ENCODE measurements at regions not wholly inside any gene's neighbourhood (a gene's known extent, or its start where the extent isn't known, plus 50 kb on each side); places are given as distances from the start of the nearest gene placed in this dataset.

DNA sequence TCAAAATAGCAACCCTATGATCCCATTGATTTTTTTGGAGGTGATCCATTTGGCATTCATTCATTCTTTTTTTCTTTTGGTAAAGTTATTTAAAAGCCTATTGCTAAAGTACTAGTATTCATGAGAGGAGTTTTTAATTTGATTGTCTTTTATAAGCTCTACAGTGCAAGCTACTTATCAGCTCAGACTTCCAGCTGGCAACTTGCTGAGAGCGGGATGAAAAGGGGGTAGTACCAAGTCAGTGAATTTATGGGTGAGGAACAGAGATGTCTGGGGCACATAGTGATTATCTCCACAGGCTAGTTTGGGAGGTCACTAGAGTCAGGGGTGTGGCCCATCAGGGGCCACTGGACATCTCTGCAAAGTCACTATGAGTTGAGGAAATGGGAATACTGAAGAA is 202.4 kb downstream of the PIK3C3 start:
- TF ChIP-seq POLR2A (IDR thresholded peaks at IDR 0.05) = no peak
- TF ChIP-seq, protein P1, sequence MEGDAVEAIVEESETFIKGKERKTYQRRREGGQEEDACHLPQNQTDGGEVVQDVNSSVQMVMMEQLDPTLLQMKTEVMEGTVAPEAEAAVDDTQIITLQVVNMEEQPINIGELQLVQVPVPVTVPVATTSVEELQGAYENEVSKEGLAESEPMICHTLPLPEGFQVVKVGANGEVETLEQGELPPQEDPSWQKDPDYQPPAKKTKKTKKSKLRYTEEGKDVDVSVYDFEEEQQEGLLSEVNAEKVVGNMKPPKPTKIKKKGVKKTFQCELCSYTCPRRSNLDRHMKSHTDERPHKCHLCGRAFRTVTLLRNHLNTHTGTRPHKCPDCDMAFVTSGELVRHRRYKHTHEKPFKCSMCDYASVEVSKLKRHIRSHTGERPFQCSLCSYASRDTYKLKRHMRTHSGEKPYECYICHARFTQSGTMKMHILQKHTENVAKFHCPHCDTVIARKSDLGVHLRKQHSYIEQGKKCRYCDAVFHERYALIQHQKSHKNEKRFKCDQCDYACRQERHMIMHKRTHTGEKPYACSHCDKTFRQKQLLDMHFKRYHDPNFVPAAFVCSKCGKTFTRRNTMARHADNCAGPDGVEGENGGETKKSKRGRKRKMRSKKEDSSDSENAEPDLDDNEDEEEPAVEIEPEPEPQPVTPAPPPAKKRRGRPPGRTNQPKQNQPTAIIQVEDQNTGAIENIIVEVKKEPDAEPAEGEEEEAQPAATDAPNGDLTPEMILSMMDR (IDR thresholded peaks at IDR 0.05) = no peak
- no peak for ATAC-seq
- intact Hi-C loops (cut with DNase I) = no loop called here
- peaks cover 0 to 22% (median 0%) of the 10 kb centered on the region in 4 donors for H3K4me1 ChIP-seq
- WGBS (ENCODE audit: insufficient coverage, low coverage, low lambda C conversion rate, missing lambda C conversion rate) = 80% methylated on average over 1 of the region's 1 CpG
- no peaks in the 10 kb centered on the region for H3K27me3 ChIP-seq
- no peaks in the 10 kb centered on the region for H3K9me3 ChIP-seq
- H3K36me3 ChIP-seq = no peaks in the 10 kb centered on the region
- no peak overlapping the region for H3K4me3 ChIP-seq
- DNase-seq = no peak
- H3K27ac ChIP-seq = peak overlapping the region in 1 of 3 donors; percentile 62

DNA sequence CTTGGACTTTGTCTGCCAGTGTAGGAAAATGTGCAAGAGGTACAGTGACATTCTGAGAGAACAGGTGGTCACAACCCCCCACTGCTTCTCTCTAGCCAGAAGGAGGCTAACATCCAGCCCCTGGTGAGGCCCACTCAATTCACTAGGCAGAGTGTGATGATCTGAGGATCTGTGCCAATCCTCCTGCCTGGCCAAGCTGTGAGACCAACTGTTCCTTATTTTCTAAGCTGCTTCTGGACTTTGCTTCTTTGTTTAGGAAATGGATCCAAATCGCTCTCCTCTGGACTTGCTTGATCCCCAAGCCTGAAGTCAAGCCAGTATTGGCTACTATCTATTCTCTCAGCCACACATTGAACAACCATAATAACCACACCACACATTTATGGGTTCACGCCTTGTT is 202.8 kb downstream of the PIK3C3 start:
- Histone ChIP-seq H3K36me3 (no peaks in the 10 kb centered on the region), H3K9me3 (no peaks in the 10 kb centered on the region), H3K4me3 (no peak overlapping the region), H3K27me3 (no peaks in the 10 kb centered on the region), H3K27ac (peak overlapping the region in 1 of 3 donors; percentile 62), H3K4me1 (peaks cover 0 to 22% (median 0%) of the 10 kb centered on the region in 4 donors)
- DNase-seq = peak in 1 of 3 donors; percentile 51
- peak in 3 of 4 donors; percentile 52 to 85 (median 73) for ATAC-seq
- intact Hi-C loops (cut with DNase I) = no loop called here
- TF ChIP-seq POLR2A (IDR thresholded peaks at IDR 0.05) = no peak
- TF ChIP-seq, protein P1 (IDR thresholded peaks at IDR 0.05) = no peak
- WGBS (ENCODE audit: insufficient coverage, low coverage, low lambda C conversion rate, missing lambda C conversion rate) = 60% methylated on average over 2 of the region's 2 CpGs

DNA sequence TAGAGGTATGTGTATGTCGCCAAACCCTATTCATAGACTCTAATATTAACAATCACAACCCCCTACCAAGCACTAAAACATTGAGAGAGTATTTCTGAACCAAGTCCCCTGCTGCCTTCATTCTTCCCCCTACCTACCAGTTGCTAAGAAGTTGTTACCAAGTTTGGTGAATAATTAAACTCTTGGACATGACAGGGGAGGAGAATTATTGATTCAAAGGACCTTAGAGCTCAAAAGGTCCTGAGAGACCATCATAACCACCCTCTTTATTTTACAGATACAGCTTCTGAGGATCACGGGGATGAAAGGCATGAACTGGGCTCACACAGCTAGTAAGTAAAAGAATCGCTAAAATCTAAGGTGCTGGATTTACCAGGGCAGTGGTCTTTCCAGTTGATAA is 204.1 kb downstream of the PIK3C3 start:
- intact Hi-C loops (cut with DNase I) = no loop called here
- ATAC-seq = peak in 3 of 4 donors; percentile 45 to 82 (median 71)
- TF ChIP-seq, protein P1 (IDR thresholded peaks at IDR 0.05) = no peak
- TF ChIP-seq POLR2A (IDR thresholded peaks at IDR 0.05) = no peak

DNA sequence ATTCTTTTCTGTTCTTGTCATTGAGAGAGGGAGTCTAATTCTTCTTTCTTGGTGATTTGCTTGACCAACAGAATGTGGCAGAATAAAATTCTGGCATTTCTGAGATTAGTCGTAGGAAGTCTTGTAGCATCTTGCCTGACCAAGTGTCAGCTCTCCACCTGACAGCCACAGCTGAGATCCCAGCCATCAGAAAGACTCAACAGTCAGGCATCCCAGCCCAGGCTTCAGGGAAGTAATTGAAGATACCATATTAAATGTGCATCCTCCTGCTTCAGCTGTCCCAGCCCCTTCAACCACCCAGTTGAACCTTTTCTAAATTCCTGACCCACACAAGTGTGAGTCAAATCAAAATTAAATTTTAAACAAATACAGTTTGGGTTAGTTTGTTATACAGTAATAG is 208.3 kb downstream of the PIK3C3 start:
- H3K27me3 ChIP-seq = no peaks in the 10 kb centered on the region
- no peak for TF ChIP-seq POLR2A (IDR thresholded peaks at IDR 0.05)
- TF ChIP-seq, protein P1 (IDR thresholded peaks at IDR 0.05) = no peak
- no peak overlapping the region for H3K27ac ChIP-seq
- H3K9me3 ChIP-seq = no peaks in the 10 kb centered on the region
- DNase-seq (no peak), ATAC-seq (no peak)
- no peak overlapping the region for H3K4me3 ChIP-seq
- intact Hi-C loops (cut with DNase I) = no loop called here
- no CpG with 5 or more reads among the region's 1 CpG for WGBS (ENCODE audit: insufficient coverage, low coverage, low lambda C conversion rate, missing lambda C conversion rate)
- H3K4me1 ChIP-seq = peaks cover 0 to 30% (median 0%) of the 10 kb centered on the region in 4 donors
- no peaks in the 10 kb centered on the region for H3K36me3 ChIP-seq

More for the DNA sequence above, 204.1 kb downstream of the PIK3C3 start:
- H3K36me3 ChIP-seq = no peaks in the 10 kb centered on the region
- H3K27me3 ChIP-seq = no peaks in the 10 kb centered on the region
- peaks cover 0 to 22% (median 0%) of the 10 kb centered on the region in 4 donors for H3K4me1 ChIP-seq
- DNase-seq = no peak
- peak overlapping the region in 1 of 3 donors; percentile 62 for H3K27ac ChIP-seq
- no peaks in the 10 kb centered on the region for H3K9me3 ChIP-seq
- H3K4me3 ChIP-seq = peak overlapping the region in 2 of 3 donors; percentile 34 to 47
- WGBS (ENCODE audit: insufficient coverage, low coverage, low lambda C conversion rate, missing lambda C conversion rate) = 57% methylated on average over 3 of the region's 3 CpGs

DNA sequence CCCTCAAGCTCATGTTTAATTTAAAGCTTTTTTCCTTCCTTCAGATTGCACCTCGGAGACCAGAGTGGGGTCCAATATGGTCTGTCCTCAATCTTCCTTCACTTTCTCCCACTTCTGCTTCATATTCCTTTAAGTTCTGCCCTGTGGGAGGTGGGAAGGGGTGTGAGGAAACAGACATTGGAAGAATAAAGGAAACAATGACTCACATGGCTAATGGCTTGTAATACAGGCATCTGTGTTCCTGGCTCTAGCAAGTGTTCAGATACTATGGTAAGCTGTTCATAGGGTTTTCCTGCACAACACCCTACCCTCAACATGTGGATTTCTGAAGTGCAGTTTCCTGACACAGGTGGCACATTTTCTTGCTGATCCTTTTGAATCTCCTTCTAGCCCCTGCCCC is 209.5 kb downstream of the PIK3C3 start:
- no peak for TF ChIP-seq POLR2A (IDR thresholded peaks at IDR 0.05)
- TF ChIP-seq, protein P1 (IDR thresholded peaks at IDR 0.05) = no peak
- ATAC-seq (no peak), DNase-seq (no peak)
- no peaks in the 10 kb centered on the region for H3K9me3 ChIP-seq
- intact Hi-C loops (cut with DNase I) = no loop called here
- H3K4me3 ChIP-seq = no peak overlapping the region
- H3K4me1 ChIP-seq = peaks cover 0 to 26% (median 0%) of the 10 kb centered on the region in 4 donors
- H3K27me3 ChIP-seq = no peaks in the 10 kb centered on the region
- H3K27ac ChIP-seq = no peak overlapping the region
- WGBS (ENCODE audit: insufficient coverage, low coverage, low lambda C conversion rate, missing lambda C conversion rate) = 63% methylated on average over 1 of the region's 1 CpG
- no peaks in the 10 kb centered on the region for H3K36me3 ChIP-seq
